PFSK-1 (cell line): ENCODE measurements at regions not wholly inside any gene's neighbourhood (a gene's known extent, or its start where the extent isn't known, plus 50 kb on each side); places are given as distances from the start of the nearest gene placed in this dataset.

Experiments
- FOXP2 ChIP-seq: optimal IDR thresholded peaks from 2 replicates; pipeline ENCODE3; 2011; ENCODE audit warnings: borderline replicate concordance, control low read depth, inconsistent platforms; ENCODE audit not compliant: insufficient read depth; ENCODE audit errors: extremely low read length, extremely low read depth
- POLR2AphosphoS5 ChIP-seq: IDR thresholded peaks from 2 replicates; pipeline ENCODE4 v1.6.1; 2012; ENCODE audit warnings: low read depth, mild to moderate bottlenecking, control low read depth, low read length, moderate library complexity
- REST ChIP-seq, 2 experiments: IDR thresholded peaks; 2 replicates each; pipeline versions ENCODE4 v1.6.1 to v1.8.0; 2011 to 2012; ENCODE audit warnings: low read depth in 2 of 2, low read length in 2 of 2, control low read depth in 1 of 2, inconsistent platforms in 1 of 2, mild to moderate bottlenecking in 1 of 2, moderate library complexity in 1 of 2; ENCODE audit not compliant: insufficient read depth in 1 of 2
- SIN3A ChIP-seq: IDR thresholded peaks from 2 replicates; pipeline ENCODE4 v1.6.1; 2012; ENCODE audit warnings: mild to moderate bottlenecking, low read length, moderate library complexity, borderline replicate concordance; ENCODE audit not compliant: insufficient read depth
- TAF1 ChIP-seq: IDR thresholded peaks from 2 replicates; pipeline ENCODE4 v1.6.1; 2012; ENCODE audit warnings: low read length, control low read depth, borderline replicate concordance; ENCODE audit not compliant: insufficient read depth

DNA sequence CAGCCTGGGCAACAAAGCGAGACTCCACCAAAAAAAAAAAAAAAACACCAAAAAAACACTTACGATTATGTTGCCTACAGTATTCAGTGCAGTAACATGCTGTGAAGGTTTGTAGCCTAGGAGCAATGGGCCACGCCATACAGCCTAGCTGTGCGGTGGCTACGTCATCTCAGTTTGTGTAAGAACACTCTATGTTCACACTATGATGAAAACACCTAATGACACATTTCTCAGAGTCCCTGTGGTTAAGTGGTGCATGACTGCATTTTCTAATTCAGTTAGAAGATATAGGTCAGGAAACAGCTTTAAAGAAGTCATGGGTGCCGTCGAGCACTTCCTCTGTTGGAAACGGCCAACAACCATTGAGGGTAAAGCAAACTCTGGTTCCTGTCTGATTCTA is 75.7 kb upstream of the ANO1 start:
- TF ChIP-seq TAF1 (no peak), POLR2AphosphoS5 (no peak), REST (IDR thresholded peaks at IDR 0.05; ENCODE audit: insufficient read depth in 1 of 2, low read depth in 2 of 2, low read length in 2 of 2) (no peak), SIN3A (no peak), FOXP2 (no peak)

- no peak for TF ChIP-seq POLR2AphosphoS5
- TF ChIP-seq FOXP2: no peak
- TF ChIP-seq REST (IDR thresholded peaks at IDR 0.05; ENCODE audit: insufficient read depth in 1 of 2, low read depth in 2 of 2, low read length in 2 of 2): no peak
- TF ChIP-seq TAF1: no peak
- TF ChIP-seq SIN3A: no peak
These were observed 72.9 kb upstream of the ANO1 start for GRCh38 chr11:70005107-70005818.

DNA sequence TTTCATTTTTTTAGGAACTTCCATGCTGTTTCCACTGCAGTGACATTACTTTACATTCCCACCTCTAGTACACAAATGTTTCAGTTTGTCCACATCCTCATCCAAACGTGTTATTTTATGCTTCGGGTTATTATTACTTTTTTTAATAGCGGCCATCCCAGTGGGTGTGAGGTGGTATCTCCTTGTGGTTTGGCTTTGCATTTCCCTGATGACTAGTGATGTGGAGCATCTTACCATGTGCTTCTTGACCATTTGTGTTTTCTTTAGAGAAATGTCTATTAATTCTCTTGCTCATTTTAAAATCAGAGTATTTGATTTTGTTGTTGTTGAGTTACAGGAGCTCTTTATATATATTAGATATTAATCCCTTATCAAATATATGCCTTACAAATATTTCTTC is 70.3 kb upstream of the ANO1 start:
- TF ChIP-seq TAF1: no peak
- TF ChIP-seq REST (IDR thresholded peaks at IDR 0.05; ENCODE audit: insufficient read depth in 1 of 2, low read depth in 2 of 2, low read length in 2 of 2): no peak
- TF ChIP-seq SIN3A: no peak
- TF ChIP-seq FOXP2: no peak
- TF ChIP-seq POLR2AphosphoS5: no peak

DNA sequence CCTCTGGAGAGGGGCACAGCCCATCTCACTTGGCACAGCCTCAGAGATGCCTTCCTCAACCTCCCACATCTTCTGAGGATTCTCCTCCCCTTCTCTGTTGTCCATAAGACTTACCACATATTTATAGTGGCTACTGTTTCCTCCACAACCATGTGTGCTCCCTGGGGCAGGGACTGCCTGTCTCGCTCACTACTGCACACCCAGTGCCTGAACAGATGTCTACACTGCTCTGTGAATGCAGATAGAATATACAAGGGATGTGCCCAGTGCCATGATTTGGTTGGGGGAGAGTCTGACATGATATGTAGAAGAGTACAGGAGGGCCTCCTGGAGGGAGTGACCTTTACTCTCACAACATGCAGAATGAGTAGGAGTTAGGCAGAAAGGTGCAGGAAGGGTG is 67.3 kb upstream of the ANO1 start:
- TF ChIP-seq TAF1 (no peak), FOXP2 (no peak), REST (IDR thresholded peaks at IDR 0.05; ENCODE audit: insufficient read depth in 1 of 2, low read depth in 2 of 2, low read length in 2 of 2) (no peak), SIN3A (no peak), POLR2AphosphoS5 (no peak)
